Effector memory CD8-positive, alpha-beta T cell (primary cell): ENCODE measurements at regions not wholly inside any gene's neighbourhood (a gene's known extent, or its start where the extent isn't known, plus 50 kb on each side); places are given as distances from the start of the nearest gene placed in this dataset.

ENCODE experiments used
- ATAC-seq: fragments of 150-1000 bp; cut with Tn5 transposase; replicated peaks from 2 replicates; pipeline ENCODE4 v1.10.0; 2021; ENCODE audit warnings: mild to moderate bottlenecking, moderate library complexity
- DNase-seq, 3 experiments: peaks; one replicate each; pipeline ENCODE4 v3.0.0; 2021
- H3K27ac Mint-ChIP-seq, 2 donors: one replicate each; pipeline ENCODE4 v1.8.0; 2022; ENCODE audit warnings: mild to moderate bottlenecking in 2 of 2, mixed read lengths in 2 of 2, moderate library complexity in 2 of 2
- H3K27me3 Mint-ChIP-seq, 2 donors: one replicate each; pipeline ENCODE4 v1.8.0; 2022; ENCODE audit warnings: mixed read lengths in 2 of 2
- H3K36me3 Mint-ChIP-seq: one replicate; pipeline ENCODE4 v1.8.0; 2022; ENCODE audit warnings: mild to moderate bottlenecking, moderate library complexity, mixed read lengths; ENCODE audit not compliant: insufficient read depth
- H3K4me1 Mint-ChIP-seq, 2 donors: one replicate each; pipeline ENCODE4 v1.8.0; 2022; ENCODE audit warnings: low read depth in 2 of 2, mixed read lengths in 2 of 2
- H3K4me3 Mint-ChIP-seq, 2 donors: one replicate each; pipeline ENCODE4 v1.8.0; 2022; ENCODE audit warnings: mild to moderate bottlenecking in 2 of 2, mixed read lengths in 2 of 2, moderate library complexity in 2 of 2
- H3K9me3 Mint-ChIP-seq, 2 donors: one replicate each; pipeline ENCODE4 v1.8.0; 2022; ENCODE audit warnings: mixed read lengths in 2 of 2

GRCh38 chr9:108245331-108245730 lies 610.5 kb downstream of the ACTL7B start:
- Mint-ChIP-seq H3K27me3 (no peaks in the 10 kb centered on the region), H3K27ac (no peak overlapping the region), H3K4me1 (no peaks in the 10 kb centered on the region), H3K4me3 (no peak overlapping the region), H3K9me3 (peaks cover 4 to 7% of the 10 kb centered on the region in 2 donors), H3K36me3 (no peaks in the 10 kb centered on the region)
- DNase-seq (no peak), ATAC-seq (no peak)

GRCh38 chr9:108244686-108245085 lies 611.1 kb downstream of the ACTL7B start:
- Mint-ChIP-seq H3K27ac (no peak overlapping the region), H3K27me3 (no peaks in the 10 kb centered on the region), H3K9me3 (peaks cover 6 to 7% of the 10 kb centered on the region in 2 donors), H3K4me1 (no peaks in the 10 kb centered on the region), H3K4me3 (no peak overlapping the region), H3K36me3 (no peaks in the 10 kb centered on the region)
- ATAC-seq (no peak), DNase-seq (no peak)

GRCh38 chr9:108241384-108242073 lies 614.3 kb downstream of the ACTL7B start:
- no peak for ATAC-seq
- Mint-ChIP-seq H3K9me3 (peaks cover 6 to 7% of the 10 kb centered on the region in 2 donors), H3K27me3 (no peaks in the 10 kb centered on the region), H3K36me3 (no peaks in the 10 kb centered on the region), H3K4me3 (no peak overlapping the region), H3K27ac (no peak overlapping the region), H3K4me1 (no peaks in the 10 kb centered on the region)
- no peak for DNase-seq

- DNase-seq (no peak), ATAC-seq (no peak)
- Mint-ChIP-seq H3K27me3 (no peaks in the 10 kb centered on the region), H3K36me3 (no peaks in the 10 kb centered on the region), H3K4me3 (no peak overlapping the region), H3K27ac (no peak overlapping the region), H3K9me3 (peaks cover 6 to 7% of the 10 kb centered on the region in 2 donors), H3K4me1 (no peaks in the 10 kb centered on the region)
Observed at GRCh38 chr9:108239696-108240321, 616.0 kb downstream of the ACTL7B start.

GRCh38 chr9:108235609-108236008 lies 620.2 kb downstream of the ACTL7B start:
- no peaks in the 10 kb centered on the region for H3K36me3 Mint-ChIP-seq
- H3K27ac Mint-ChIP-seq, result no peak overlapping the region
- ATAC-seq (no peak), DNase-seq (no peak)
- no peaks in the 10 kb centered on the region for H3K27me3 Mint-ChIP-seq
- H3K4me1 Mint-ChIP-seq, result no peaks in the 10 kb centered on the region
- H3K4me3 Mint-ChIP-seq, result no peak overlapping the region
- peaks cover 4 to 9% of the 10 kb centered on the region in 2 donors for H3K9me3 Mint-ChIP-seq

- H3K27ac Mint-ChIP-seq, result no peak overlapping the region
- H3K4me3 Mint-ChIP-seq, result no peak overlapping the region
- DNase-seq (no peak), ATAC-seq (no peak)
- H3K9me3 Mint-ChIP-seq, result peaks cover 2 to 9% of the 10 kb centered on the region in 2 donors
- no peaks in the 10 kb centered on the region for H3K4me1 Mint-ChIP-seq
- no peaks in the 10 kb centered on the region for H3K36me3 Mint-ChIP-seq
- no peaks in the 10 kb centered on the region for H3K27me3 Mint-ChIP-seq
Observed at GRCh38 chr9:108234811-108235210, 621.0 kb downstream of the ACTL7B start.

- no peaks in the 10 kb centered on the region for H3K27me3 Mint-ChIP-seq
- no peaks in the 10 kb centered on the region for H3K4me1 Mint-ChIP-seq
- peaks cover 14% of the 10 kb centered on the region in 2 donors for H3K9me3 Mint-ChIP-seq
- H3K4me3 Mint-ChIP-seq, result no peak overlapping the region
- ATAC-seq (no peak), DNase-seq (no peak)
- H3K27ac Mint-ChIP-seq, result no peak overlapping the region
- H3K36me3 Mint-ChIP-seq, result no peaks in the 10 kb centered on the region
Observed at GRCh38 chr9:108225149-108225800, 630.5 kb downstream of the ACTL7B start.

GRCh38 chr9:108224716-108225115 lies 631.1 kb downstream of the ACTL7B start:
- Mint-ChIP-seq H3K4me3 (no peak overlapping the region), H3K27me3 (no peaks in the 10 kb centered on the region), H3K9me3 (peaks cover 14 to 19% of the 10 kb centered on the region in 2 donors), H3K27ac (no peak overlapping the region), H3K4me1 (no peaks in the 10 kb centered on the region), H3K36me3 (no peaks in the 10 kb centered on the region)
- ATAC-seq (no peak), DNase-seq (no peak)

GRCh38 chr9:108219664-108220063 lies 636.1 kb downstream of the ACTL7B start:
- no peaks in the 10 kb centered on the region for H3K4me1 Mint-ChIP-seq
- no peak for ATAC-seq
- no peaks in the 10 kb centered on the region for H3K36me3 Mint-ChIP-seq
- no peak overlapping the region for H3K27ac Mint-ChIP-seq
- H3K27me3 Mint-ChIP-seq, result no peaks in the 10 kb centered on the region
- no peak for DNase-seq
- H3K4me3 Mint-ChIP-seq, result no peak overlapping the region
- H3K9me3 Mint-ChIP-seq, result peaks cover 14 to 25% of the 10 kb centered on the region in 2 donors

- DNase-seq, result no peak
Observed at GRCh38 chr9:108217431-108218349, 638.1 kb downstream of the ACTL7B start.

GRCh38 chr9:108213511-108213910 lies 642.3 kb downstream of the ACTL7B start:
- Mint-ChIP-seq H3K27ac (no peak overlapping the region), H3K4me1 (no peaks in the 10 kb centered on the region), H3K27me3 (no peaks in the 10 kb centered on the region), H3K4me3 (no peak overlapping the region), H3K36me3 (no peaks in the 10 kb centered on the region), H3K9me3 (peaks cover 14 to 15% of the 10 kb centered on the region in 2 donors)
- ATAC-seq (no peak), DNase-seq (no peak)

More at GRCh38 chr9:108217431-108218349, 638.1 kb downstream of the ACTL7B start:
- no peaks in the 10 kb centered on the region for H3K36me3 Mint-ChIP-seq
- no peak overlapping the region for H3K27ac Mint-ChIP-seq
- H3K27me3 Mint-ChIP-seq, result no peaks in the 10 kb centered on the region
- peaks cover 13 to 21% of the 10 kb centered on the region in 2 donors for H3K9me3 Mint-ChIP-seq
- no peak overlapping the region for H3K4me3 Mint-ChIP-seq
- H3K4me1 Mint-ChIP-seq, result no peaks in the 10 kb centered on the region
- no peak for ATAC-seq

- H3K4me3 Mint-ChIP-seq, result no peak overlapping the region
- H3K4me1 Mint-ChIP-seq, result no peaks in the 10 kb centered on the region
- no peaks in the 10 kb centered on the region for H3K36me3 Mint-ChIP-seq
- H3K27me3 Mint-ChIP-seq, result no peaks in the 10 kb centered on the region
- H3K9me3 Mint-ChIP-seq, result peaks cover 14 to 15% of the 10 kb centered on the region in 2 donors
- ATAC-seq, result no peak
- H3K27ac Mint-ChIP-seq, result no peak overlapping the region
- DNase-seq, result no peak
Observed at GRCh38 chr9:108212184-108212583, 643.6 kb downstream of the ACTL7B start.

GRCh38 chr9:108211411-108211955 lies 644.3 kb downstream of the ACTL7B start:
- H3K4me1 Mint-ChIP-seq, result no peaks in the 10 kb centered on the region
- no peaks in the 10 kb centered on the region for H3K27me3 Mint-ChIP-seq
- DNase-seq, result no peak
- H3K27ac Mint-ChIP-seq, result no peak overlapping the region
- no peak for ATAC-seq
- H3K4me3 Mint-ChIP-seq, result no peak overlapping the region
- peaks cover 14 to 15% of the 10 kb centered on the region in 2 donors for H3K9me3 Mint-ChIP-seq
- H3K36me3 Mint-ChIP-seq, result no peaks in the 10 kb centered on the region
